GM12878 (cell line): ENCODE measurements at regions not wholly inside any gene's neighbourhood (a gene's known extent, or its start where the extent isn't known, plus 50 kb on each side); places are given as distances from the start of the nearest gene placed in this dataset.

Source experiments
- ATAC-seq: fragments of 200-7000 bp; cut with Tn5 transposase; 3 replicates; pipeline ENCODE4 v1.9.1; 2020; ENCODE audit warnings: mild to moderate bottlenecking, moderate library complexity
- BruUV-seq: library from RNA; stranded (reverse); fragments of 400-500 nt; replicated peaks from 2 replicates; lab custom pipeline; 2021; lab: Mats Ljungman, UMichigan
- CTCF ChIA-PET: fragments of 300-600 bp; sonication (Branson Sonifier 250); formaldehyde crosslinking; extraction: SDS; loops from one replicate; lab custom pipeline; 2021; ENCODE audit warnings: inconsistent platforms; lab: Yijun Ruan, JAX
- POLR2A ChIA-PET: fragments of 350-600 bp; formaldehyde crosslinking; extraction: SDS; loops from one replicate; lab custom pipeline; 2021; ENCODE audit warnings: inconsistent platforms; lab: Charles Lee
- RAD21 ChIA-PET: fragments of 300-600 bp; sonication (Branson Sonifier 250); formaldehyde crosslinking; loops from one replicate; lab custom pipeline; 2023; ENCODE audit warnings: antibody characterized with exemption; ENCODE audit not compliant: unreplicated experiment; lab: Charles Lee
- SMC1A ChIA-PET: fragments of 300-600 bp; sonication (Branson Sonifier 250); formaldehyde crosslinking; loops from one replicate; lab custom pipeline; 2023; ENCODE audit not compliant: unreplicated experiment, uncharacterized antibody; lab: Charles Lee
- DNase-seq: peaks from one replicate; pipeline ENCODE4 v3.0.0-alpha.2; 2011; ENCODE audit warnings: low read depth, low spot score
- FAIRE-seq: peaks from 3 replicates; lab custom pipeline; 2011; peaks lifted over from hg19 to GRCh38; lab: Jason Lieb, UNC
- H2AFZ ChIP-seq: 2 replicates; pipeline ENCODE4 v1.6.0; 2011; ENCODE audit warnings: low read depth, low read length, control low read depth; ENCODE audit not compliant: control insufficient read depth
- H3K27ac ChIP-seq: 2 replicates; pipeline ENCODE4 v1.5.1; 2011; ENCODE audit warnings: control low read depth; ENCODE audit not compliant: control insufficient read depth, insufficient read depth
- H3K27me3 ChIP-seq, 2 experiments: replicated peaks in 1 of 2; 2 replicates each; pipeline versions ENCODE4 v1.6.0 to v1.6.1; 2011; ENCODE audit warnings: low read length in 1 of 2; ENCODE audit not compliant: control insufficient read depth in 2 of 2, insufficient read depth in 2 of 2
- H3K36me3 ChIP-seq, 2 experiments: 2 replicates each; pipeline ENCODE4 v1.5.1; 2011; ENCODE audit warnings: low read length in 1 of 2; ENCODE audit not compliant: control insufficient read depth in 2 of 2, insufficient read depth in 2 of 2
- H3K4me1 ChIP-seq: 2 replicates; pipeline ENCODE4 v1.6.1; 2011; ENCODE audit warnings: mild to moderate bottlenecking, low read length, moderate library complexity, mixed read lengths; ENCODE audit not compliant: control insufficient read depth, insufficient read depth
- H3K4me2 ChIP-seq: 2 replicates; pipeline ENCODE4 v1.6.0; 2011; ENCODE audit warnings: control low read depth; ENCODE audit not compliant: control insufficient read depth, insufficient read depth
- H3K4me3 ChIP-seq: fragments of 200-600 bp; sonication (generic); 2 replicates; pipeline ENCODE4 v1.5.1; 2016
- H3K79me2 ChIP-seq: 2 replicates; pipeline ENCODE4 v1.6.0; 2011; ENCODE audit warnings: low read length; ENCODE audit not compliant: control insufficient read depth, insufficient read depth
- H3K9ac ChIP-seq: 2 replicates; pipeline ENCODE4 v1.8.0; 2011; ENCODE audit warnings: low read length, control low read depth, mixed read lengths; ENCODE audit not compliant: control insufficient read depth, insufficient read depth
- H3K9me3 ChIP-seq: replicated peaks from 3 replicates; pipeline ENCODE4 v1.5.1; 2011; ENCODE audit warnings: mild to moderate bottlenecking, low read length; ENCODE audit not compliant: control insufficient read depth, insufficient read depth
- H4K20me1 ChIP-seq: 2 replicates; pipeline ENCODE4 v1.6.0; 2011; ENCODE audit not compliant: control insufficient read depth, insufficient read depth
- CBFB ChIP-seq: IDR thresholded peaks from 2 replicates; pipeline ENCODE4 v1.6.1; 2016; ENCODE audit warnings: antibody characterized with exemption, low read depth
- CBX5 ChIP-seq: sonication (generic); IDR thresholded peaks from 2 replicates; pipeline ENCODE4 v1.6.1; 2016; ENCODE audit warnings: low read depth, moderate library complexity, mild to moderate bottlenecking, inconsistent platforms
- CHD2 ChIP-seq: IDR thresholded peaks from 2 replicates; pipeline ENCODE4 v1.6.1; 2011; ENCODE audit warnings: low read depth, low read length, improper control_type of control experiment, borderline replicate concordance
- CREM ChIP-seq: IDR thresholded peaks from 2 replicates; pipeline ENCODE4 v1.6.1; 2014; ENCODE audit warnings: antibody characterized with exemption, low read depth
- GABPA ChIP-seq: IDR thresholded peaks from 2 replicates; pipeline ENCODE4 v1.6.1; 2014; ENCODE audit warnings: antibody characterized with exemption, low read depth, mild to moderate bottlenecking, inconsistent platforms
- HDGF ChIP-seq: fragments of 450-650 bp; IDR thresholded peaks from 2 replicates; pipeline ENCODE4 v1.6.1; 2016; ENCODE audit warnings: antibody characterized with exemption
- HSF1 ChIP-seq: fragments of 150-350 bp; IDR thresholded peaks from 2 replicates; pipeline ENCODE4 v1.6.1; 2014; ENCODE audit warnings: mild to moderate bottlenecking, low read depth, low read length
- IKZF1 ChIP-seq: fragments of 450-650 bp; conservative IDR thresholded peaks from 2 replicates; pipeline ENCODE4 v1.6.1; 2017; ENCODE audit warnings: antibody characterized with exemption, mild to moderate bottlenecking
- MYC ChIP-seq: IDR thresholded peaks from 2 replicates; pipeline ENCODE4 v1.6.1; 2011; ENCODE audit warnings: mild to moderate bottlenecking, low read length, moderate library complexity, inconsistent platforms; ENCODE audit not compliant: insufficient read depth, insufficient replicate concordance, insufficient read length, severe bottlenecking
- SMAD5 ChIP-seq: IDR thresholded peaks from 2 replicates; pipeline ENCODE4 v1.6.1; 2016; ENCODE audit warnings: antibody characterized with exemption, low read depth
- SREBF1 ChIP-seq: IDR thresholded peaks from 2 replicates; pipeline ENCODE4 v1.6.1; 2012; ENCODE audit warnings: mild to moderate bottlenecking, low read length
- STAT1 ChIP-seq: fragments of 450-650 bp; conservative IDR thresholded peaks from 2 replicates; pipeline ENCODE4 v1.6.1; 2014; ENCODE audit warnings: antibody characterized with exemption, mild to moderate bottlenecking
- TAF1 ChIP-seq: IDR thresholded peaks from 2 replicates; pipeline ENCODE4 v1.6.1; 2011; ENCODE audit warnings: mild to moderate bottlenecking, low read depth, low read length, borderline replicate concordance
- TCF7 ChIP-seq: IDR thresholded peaks from 2 replicates; pipeline ENCODE4 v1.6.1; 2014; ENCODE audit warnings: antibody characterized with exemption, borderline replicate concordance
- USF2 ChIP-seq: IDR thresholded peaks from 2 replicates; pipeline ENCODE4 v1.6.1; 2011; ENCODE audit warnings: low read depth, low read length, improper control_type of control experiment, borderline replicate concordance
- ZNF687 ChIP-seq: fragments of 450-650 bp; IDR thresholded peaks from 2 replicates; pipeline ENCODE4 v1.6.1; 2017; ENCODE audit warnings: mild to moderate bottlenecking, moderate library complexity
- WGBS: methylation state at CpG from one replicate; pipeline ENCODE4 v1.1.6; 2016; ENCODE audit warnings: low lambda C conversion rate; ENCODE audit not compliant: insufficient replicate concordance, insufficient coverage; ENCODE audit errors: missing lambda C conversion rate; 5-methylcytosine and 5-hydroxymethylcytosine counted together
- in situ Hi-C: fragments of 300-500 bp; cut with MboI; formaldehyde crosslinking; loops from 9 replicates; pipeline ENCODE4 v1.14.3; 2018; ENCODE audit warnings: mixed read lengths
- intact Hi-C: fragments of 100-400 bp; cut with micrococcal nuclease; formaldehyde crosslinking; loops from one replicate; pipeline ENCODE4 v1.14.2; 2022; ENCODE audit not compliant: unreplicated experiment

GRCh38 chr3:164832216-164832615 lies 246.1 kb downstream of the SI start:
- no peaks in the 10 kb centered on the region for H3K27me3 ChIP-seq
- no peak overlapping the region for H2AFZ ChIP-seq
- no peak overlapping the region for H3K4me2 ChIP-seq
- H3K4me1 ChIP-seq = no peaks in the 10 kb centered on the region
- H3K9ac ChIP-seq = no peak overlapping the region
- H4K20me1 ChIP-seq = no peaks in the 10 kb centered on the region
- ChIA-PET CTCF (no interaction called here), POLR2A (no interaction called here), RAD21 (no interaction called here), SMC1A (no interaction called here)
- intact Hi-C loops (no loop called here), in situ Hi-C loops (no loop called here)
- H3K4me3 ChIP-seq = no peak overlapping the region
- no peaks in the 10 kb centered on the region for H3K36me3 ChIP-seq
- ATAC-seq (no peak), DNase-seq (no peak), FAIRE-seq (no peak)
- BruUV-seq = no TSS peak
- TF ChIP-seq ZNF687 (no peak), TAF1 (no peak), USF2 (no peak), CBFB (no peak), CBX5 (no peak), MYC (no peak), SMAD5 (no peak), CHD2 (no peak), STAT1 (no peak), SREBF1 (no peak), TCF7 (no peak), HDGF (no peak), IKZF1 (no peak), HSF1 (no peak), GABPA (no peak), CREM (no peak)
- 5% methylated on average over 5 of the region's 5 CpGs for WGBS
- H3K27ac ChIP-seq = no peak overlapping the region
- H3K9me3 ChIP-seq = no peaks in the 10 kb centered on the region
- H3K79me2 ChIP-seq = no peaks in the 10 kb centered on the region
